OCI-LY7 (cell line): ENCODE measurements at regions not wholly inside any gene's neighbourhood (a gene's known extent, or its start where the extent isn't known, plus 50 kb on each side); places are given as distances from the start of the nearest gene placed in this dataset.

Experiments
- CTCF ChIP-seq: fragments of 200-600 bp; sonication (generic); conservative IDR thresholded peaks from 2 replicates; pipeline ENCODE4 v1.5.1; 2014; ENCODE audit warnings: mild to moderate bottlenecking, antibody characterized with exemption, low read length, moderate library complexity, mixed read lengths
- EZH2phosphoT487 ChIP-seq: fragments of 200-600 bp; sonication (generic); IDR thresholded peaks from 2 replicates; pipeline ENCODE4 v1.6.1; 2018; ENCODE audit warnings: low read depth, borderline replicate concordance, mild to moderate bottlenecking, mixed run types, antibody characterized with exemption, low read length, moderate library complexity, mixed read lengths

- TF ChIP-seq CTCF (no peak), EZH2phosphoT487 (no peak)
Measured at GRCh38 chr7:149568218-149568617, 70.6 kb upstream of the ZNF746 start.
